WTC11 (cell line): ENCODE measurements at regions not wholly inside any gene's neighbourhood (a gene's known extent, or its start where the extent isn't known, plus 50 kb on each side); places are given as distances from the start of the nearest gene placed in this dataset.

ENCODE experiments used
- CREM ChIP-seq: sonication (generic); formaldehyde crosslinking; IDR thresholded peaks from 2 replicates; pipeline ENCODE4 v1.8.1; 2022; ENCODE audit warnings: mild to moderate bottlenecking, missing genetic modification reagents, moderate library complexity
- IRF2 ChIP-seq: sonication (generic); formaldehyde crosslinking; IDR thresholded peaks from 2 replicates; pipeline ENCODE4 v1.8.0; 2022; ENCODE audit warnings: low read depth, missing genetic modification reagents, borderline replicate concordance
- NFATC4 ChIP-seq: fragments of 250-450 bp; sonication (Bioruptor Pico); IDR thresholded peaks from 2 replicates; pipeline ENCODE4 v1.9.0; 2021; ENCODE audit warnings: mild to moderate bottlenecking
- OVOL2 ChIP-seq: fragments of 250-450 bp; sonication (Bioruptor Pico); IDR thresholded peaks from 2 replicates; pipeline ENCODE4 v1.9.0; 2021; ENCODE audit warnings: mild to moderate bottlenecking, borderline replicate concordance
- SOX15 ChIP-seq: fragments of 250-450 bp; sonication (Bioruptor Pico); IDR thresholded peaks from 2 replicates; pipeline ENCODE4 v1.9.0; 2021; ENCODE audit warnings: mild to moderate bottlenecking
- TCF7 ChIP-seq: sonication (generic); formaldehyde crosslinking; IDR thresholded peaks from 2 replicates; pipeline ENCODE4 v1.8.0; 2022; ENCODE audit warnings: mild to moderate bottlenecking, low read depth, missing genetic modification reagents, moderate library complexity
- ZNF423 ChIP-seq: fragments of 250-450 bp; sonication (Bioruptor Pico); IDR thresholded peaks from 2 replicates; pipeline ENCODE4 v2.1.2; 2022; ENCODE audit warnings: mild to moderate bottlenecking, moderate library complexity
- ZNF671 ChIP-seq: fragments of 250-450 bp; sonication (Bioruptor Pico); IDR thresholded peaks from 2 replicates; pipeline ENCODE4 v1.8.0; 2021; ENCODE audit warnings: mild to moderate bottlenecking
- TF ChIP-seq, protein P1 (sequence below): sonication (generic); formaldehyde crosslinking; IDR thresholded peaks from 2 replicates; pipeline ENCODE4 v1.8.0; 2023; ENCODE audit warnings: missing genetic modification reagents, mild to moderate bottlenecking, borderline replicate concordance
- TF ChIP-seq, protein P2 (sequence below): fragments of 250-450 bp; sonication (Bioruptor Pico); IDR thresholded peaks from 2 replicates; pipeline ENCODE4 v1.9.0; 2021; ENCODE audit warnings: mild to moderate bottlenecking
- TF ChIP-seq, protein P3 (sequence below): fragments of 250-450 bp; sonication (Bioruptor Pico); IDR thresholded peaks from 2 replicates; pipeline ENCODE4 v2.1.2; 2022; ENCODE audit warnings: mild to moderate bottlenecking, moderate library complexity
- TF ChIP-seq, protein P4 (sequence below): fragments of 250-450 bp; sonication (Bioruptor Pico); IDR thresholded peaks from 2 replicates; pipeline ENCODE4 v1.8.0; 2021; ENCODE audit warnings: mild to moderate bottlenecking
- TF ChIP-seq, protein P5 (sequence below): sonication (generic); formaldehyde crosslinking; IDR thresholded peaks from 2 replicates; pipeline ENCODE4 v1.8.0; 2022; ENCODE audit warnings: mild to moderate bottlenecking, missing genetic modification reagents
- TF ChIP-seq, protein P6 (sequence below): fragments of 250-450 bp; sonication (Bioruptor Pico); IDR thresholded peaks from 2 replicates; pipeline ENCODE4 v1.9.0; 2021; ENCODE audit warnings: mild to moderate bottlenecking, borderline replicate concordance
- TF ChIP-seq, protein P7 (sequence below): sonication (generic); formaldehyde crosslinking; conservative IDR thresholded peaks from 2 replicates; pipeline ENCODE4 v1.8.1; 2023; ENCODE audit warnings: mild to moderate bottlenecking, low read depth, missing genetic modification reagents, moderate library complexity

DNA sequence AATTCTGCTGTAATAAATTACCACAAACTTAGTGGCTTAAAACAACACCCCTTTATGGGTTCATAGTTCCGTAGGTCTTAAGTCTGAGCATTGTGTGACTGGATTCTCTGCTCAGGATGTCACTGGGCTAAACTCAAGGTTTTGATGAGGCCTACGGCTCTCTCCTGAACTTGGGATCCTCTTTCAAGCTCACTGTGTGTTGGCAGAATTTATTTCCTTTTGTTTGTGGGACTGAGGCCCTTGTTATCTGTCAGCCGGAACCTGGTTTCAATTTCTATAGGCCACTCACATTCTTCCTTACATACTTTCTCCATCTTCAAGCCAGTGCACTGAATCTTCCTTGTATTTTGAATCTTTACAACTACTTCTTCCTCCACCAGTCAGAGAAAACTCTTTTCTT is 290.2 kb downstream of the AKAIN1 start (continued):
- TF ChIP-seq, protein P1, sequence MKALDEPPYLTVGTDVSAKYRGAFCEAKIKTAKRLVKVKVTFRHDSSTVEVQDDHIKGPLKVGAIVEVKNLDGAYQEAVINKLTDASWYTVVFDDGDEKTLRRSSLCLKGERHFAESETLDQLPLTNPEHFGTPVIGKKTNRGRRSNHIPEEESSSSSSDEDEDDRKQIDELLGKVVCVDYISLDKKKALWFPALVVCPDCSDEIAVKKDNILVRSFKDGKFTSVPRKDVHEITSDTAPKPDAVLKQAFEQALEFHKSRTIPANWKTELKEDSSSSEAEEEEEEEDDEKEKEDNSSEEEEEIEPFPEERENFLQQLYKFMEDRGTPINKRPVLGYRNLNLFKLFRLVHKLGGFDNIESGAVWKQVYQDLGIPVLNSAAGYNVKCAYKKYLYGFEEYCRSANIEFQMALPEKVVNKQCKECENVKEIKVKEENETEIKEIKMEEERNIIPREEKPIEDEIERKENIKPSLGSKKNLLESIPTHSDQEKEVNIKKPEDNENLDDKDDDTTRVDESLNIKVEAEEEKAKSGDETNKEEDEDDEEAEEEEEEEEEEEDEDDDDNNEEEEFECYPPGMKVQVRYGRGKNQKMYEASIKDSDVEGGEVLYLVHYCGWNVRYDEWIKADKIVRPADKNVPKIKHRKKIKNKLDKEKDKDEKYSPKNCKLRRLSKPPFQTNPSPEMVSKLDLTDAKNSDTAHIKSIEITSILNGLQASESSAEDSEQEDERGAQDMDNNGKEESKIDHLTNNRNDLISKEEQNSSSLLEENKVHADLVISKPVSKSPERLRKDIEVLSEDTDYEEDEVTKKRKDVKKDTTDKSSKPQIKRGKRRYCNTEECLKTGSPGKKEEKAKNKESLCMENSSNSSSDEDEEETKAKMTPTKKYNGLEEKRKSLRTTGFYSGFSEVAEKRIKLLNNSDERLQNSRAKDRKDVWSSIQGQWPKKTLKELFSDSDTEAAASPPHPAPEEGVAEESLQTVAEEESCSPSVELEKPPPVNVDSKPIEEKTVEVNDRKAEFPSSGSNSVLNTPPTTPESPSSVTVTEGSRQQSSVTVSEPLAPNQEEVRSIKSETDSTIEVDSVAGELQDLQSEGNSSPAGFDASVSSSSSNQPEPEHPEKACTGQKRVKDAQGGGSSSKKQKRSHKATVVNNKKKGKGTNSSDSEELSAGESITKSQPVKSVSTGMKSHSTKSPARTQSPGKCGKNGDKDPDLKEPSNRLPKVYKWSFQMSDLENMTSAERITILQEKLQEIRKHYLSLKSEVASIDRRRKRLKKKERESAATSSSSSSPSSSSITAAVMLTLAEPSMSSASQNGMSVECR (CRISPR knock-in tag) = no peak
- TF ChIP-seq ZNF671 (no peak), SOX15 (CRISPR knock-in tag) (no peak), OVOL2 (no peak), NFATC4 (CRISPR knock-in tag) (no peak), IRF2 (no peak), CREM (CRISPR knock-in tag) (no peak), TCF7 (CRISPR knock-in tag) (no peak), ZNF423 (no peak)
- TF ChIP-seq, protein P2, sequence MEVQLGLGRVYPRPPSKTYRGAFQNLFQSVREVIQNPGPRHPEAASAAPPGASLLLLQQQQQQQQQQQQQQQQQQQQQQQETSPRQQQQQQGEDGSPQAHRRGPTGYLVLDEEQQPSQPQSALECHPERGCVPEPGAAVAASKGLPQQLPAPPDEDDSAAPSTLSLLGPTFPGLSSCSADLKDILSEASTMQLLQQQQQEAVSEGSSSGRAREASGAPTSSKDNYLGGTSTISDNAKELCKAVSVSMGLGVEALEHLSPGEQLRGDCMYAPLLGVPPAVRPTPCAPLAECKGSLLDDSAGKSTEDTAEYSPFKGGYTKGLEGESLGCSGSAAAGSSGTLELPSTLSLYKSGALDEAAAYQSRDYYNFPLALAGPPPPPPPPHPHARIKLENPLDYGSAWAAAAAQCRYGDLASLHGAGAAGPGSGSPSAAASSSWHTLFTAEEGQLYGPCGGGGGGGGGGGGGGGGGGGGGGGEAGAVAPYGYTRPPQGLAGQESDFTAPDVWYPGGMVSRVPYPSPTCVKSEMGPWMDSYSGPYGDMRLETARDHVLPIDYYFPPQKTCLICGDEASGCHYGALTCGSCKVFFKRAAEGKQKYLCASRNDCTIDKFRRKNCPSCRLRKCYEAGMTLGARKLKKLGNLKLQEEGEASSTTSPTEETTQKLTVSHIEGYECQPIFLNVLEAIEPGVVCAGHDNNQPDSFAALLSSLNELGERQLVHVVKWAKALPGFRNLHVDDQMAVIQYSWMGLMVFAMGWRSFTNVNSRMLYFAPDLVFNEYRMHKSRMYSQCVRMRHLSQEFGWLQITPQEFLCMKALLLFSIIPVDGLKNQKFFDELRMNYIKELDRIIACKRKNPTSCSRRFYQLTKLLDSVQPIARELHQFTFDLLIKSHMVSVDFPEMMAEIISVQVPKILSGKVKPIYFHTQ (CRISPR knock-in tag) = no peak
- TF ChIP-seq, protein P3, sequence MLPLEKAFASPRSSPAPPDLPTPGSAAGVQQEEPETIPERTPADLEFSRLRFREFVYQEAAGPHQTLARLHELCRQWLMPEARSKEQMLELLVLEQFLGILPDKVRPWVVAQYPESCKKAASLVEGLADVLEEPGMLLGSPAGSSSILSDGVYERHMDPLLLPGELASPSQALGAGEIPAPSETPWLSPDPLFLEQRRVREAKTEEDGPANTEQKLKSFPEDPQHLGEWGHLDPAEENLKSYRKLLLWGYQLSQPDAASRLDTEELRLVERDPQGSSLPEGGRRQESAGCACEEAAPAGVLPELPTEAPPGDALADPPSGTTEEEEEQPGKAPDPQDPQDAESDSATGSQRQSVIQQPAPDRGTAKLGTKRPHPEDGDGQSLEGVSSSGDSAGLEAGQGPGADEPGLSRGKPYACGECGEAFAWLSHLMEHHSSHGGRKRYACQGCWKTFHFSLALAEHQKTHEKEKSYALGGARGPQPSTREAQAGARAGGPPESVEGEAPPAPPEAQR (CRISPR knock-in tag) = no peak
- TF ChIP-seq, protein P4, sequence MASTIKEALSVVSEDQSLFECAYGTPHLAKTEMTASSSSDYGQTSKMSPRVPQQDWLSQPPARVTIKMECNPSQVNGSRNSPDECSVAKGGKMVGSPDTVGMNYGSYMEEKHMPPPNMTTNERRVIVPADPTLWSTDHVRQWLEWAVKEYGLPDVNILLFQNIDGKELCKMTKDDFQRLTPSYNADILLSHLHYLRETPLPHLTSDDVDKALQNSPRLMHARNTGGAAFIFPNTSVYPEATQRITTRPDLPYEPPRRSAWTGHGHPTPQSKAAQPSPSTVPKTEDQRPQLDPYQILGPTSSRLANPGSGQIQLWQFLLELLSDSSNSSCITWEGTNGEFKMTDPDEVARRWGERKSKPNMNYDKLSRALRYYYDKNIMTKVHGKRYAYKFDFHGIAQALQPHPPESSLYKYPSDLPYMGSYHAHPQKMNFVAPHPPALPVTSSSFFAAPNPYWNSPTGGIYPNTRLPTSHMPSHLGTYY (CRISPR knock-in tag) = no peak
- TF ChIP-seq, protein P5, sequence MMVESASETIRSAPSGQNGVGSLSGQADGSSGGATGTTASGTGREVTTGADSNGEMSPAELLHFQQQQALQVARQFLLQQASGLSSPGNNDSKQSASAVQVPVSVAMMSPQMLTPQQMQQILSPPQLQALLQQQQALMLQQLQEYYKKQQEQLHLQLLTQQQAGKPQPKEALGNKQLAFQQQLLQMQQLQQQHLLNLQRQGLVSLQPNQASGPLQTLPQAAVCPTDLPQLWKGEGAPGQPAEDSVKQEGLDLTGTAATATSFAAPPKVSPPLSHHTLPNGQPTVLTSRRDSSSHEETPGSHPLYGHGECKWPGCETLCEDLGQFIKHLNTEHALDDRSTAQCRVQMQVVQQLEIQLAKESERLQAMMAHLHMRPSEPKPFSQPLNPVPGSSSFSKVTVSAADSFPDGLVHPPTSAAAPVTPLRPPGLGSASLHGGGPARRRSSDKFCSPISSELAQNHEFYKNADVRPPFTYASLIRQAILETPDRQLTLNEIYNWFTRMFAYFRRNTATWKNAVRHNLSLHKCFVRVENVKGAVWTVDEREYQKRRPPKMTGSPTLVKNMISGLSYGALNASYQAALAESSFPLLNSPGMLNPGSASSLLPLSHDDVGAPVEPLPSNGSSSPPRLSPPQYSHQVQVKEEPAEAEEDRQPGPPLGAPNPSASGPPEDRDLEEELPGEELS = no peak
- TF ChIP-seq, protein P6, sequence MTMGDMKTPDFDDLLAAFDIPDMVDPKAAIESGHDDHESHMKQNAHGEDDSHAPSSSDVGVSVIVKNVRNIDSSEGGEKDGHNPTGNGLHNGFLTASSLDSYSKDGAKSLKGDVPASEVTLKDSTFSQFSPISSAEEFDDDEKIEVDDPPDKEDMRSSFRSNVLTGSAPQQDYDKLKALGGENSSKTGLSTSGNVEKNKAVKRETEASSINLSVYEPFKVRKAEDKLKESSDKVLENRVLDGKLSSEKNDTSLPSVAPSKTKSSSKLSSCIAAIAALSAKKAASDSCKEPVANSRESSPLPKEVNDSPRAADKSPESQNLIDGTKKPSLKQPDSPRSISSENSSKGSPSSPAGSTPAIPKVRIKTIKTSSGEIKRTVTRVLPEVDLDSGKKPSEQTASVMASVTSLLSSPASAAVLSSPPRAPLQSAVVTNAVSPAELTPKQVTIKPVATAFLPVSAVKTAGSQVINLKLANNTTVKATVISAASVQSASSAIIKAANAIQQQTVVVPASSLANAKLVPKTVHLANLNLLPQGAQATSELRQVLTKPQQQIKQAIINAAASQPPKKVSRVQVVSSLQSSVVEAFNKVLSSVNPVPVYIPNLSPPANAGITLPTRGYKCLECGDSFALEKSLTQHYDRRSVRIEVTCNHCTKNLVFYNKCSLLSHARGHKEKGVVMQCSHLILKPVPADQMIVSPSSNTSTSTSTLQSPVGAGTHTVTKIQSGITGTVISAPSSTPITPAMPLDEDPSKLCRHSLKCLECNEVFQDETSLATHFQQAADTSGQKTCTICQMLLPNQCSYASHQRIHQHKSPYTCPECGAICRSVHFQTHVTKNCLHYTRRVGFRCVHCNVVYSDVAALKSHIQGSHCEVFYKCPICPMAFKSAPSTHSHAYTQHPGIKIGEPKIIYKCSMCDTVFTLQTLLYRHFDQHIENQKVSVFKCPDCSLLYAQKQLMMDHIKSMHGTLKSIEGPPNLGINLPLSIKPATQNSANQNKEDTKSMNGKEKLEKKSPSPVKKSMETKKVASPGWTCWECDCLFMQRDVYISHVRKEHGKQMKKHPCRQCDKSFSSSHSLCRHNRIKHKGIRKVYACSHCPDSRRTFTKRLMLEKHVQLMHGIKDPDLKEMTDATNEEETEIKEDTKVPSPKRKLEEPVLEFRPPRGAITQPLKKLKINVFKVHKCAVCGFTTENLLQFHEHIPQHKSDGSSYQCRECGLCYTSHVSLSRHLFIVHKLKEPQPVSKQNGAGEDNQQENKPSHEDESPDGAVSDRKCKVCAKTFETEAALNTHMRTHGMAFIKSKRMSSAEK = no peak
- TF ChIP-seq, protein P7, sequence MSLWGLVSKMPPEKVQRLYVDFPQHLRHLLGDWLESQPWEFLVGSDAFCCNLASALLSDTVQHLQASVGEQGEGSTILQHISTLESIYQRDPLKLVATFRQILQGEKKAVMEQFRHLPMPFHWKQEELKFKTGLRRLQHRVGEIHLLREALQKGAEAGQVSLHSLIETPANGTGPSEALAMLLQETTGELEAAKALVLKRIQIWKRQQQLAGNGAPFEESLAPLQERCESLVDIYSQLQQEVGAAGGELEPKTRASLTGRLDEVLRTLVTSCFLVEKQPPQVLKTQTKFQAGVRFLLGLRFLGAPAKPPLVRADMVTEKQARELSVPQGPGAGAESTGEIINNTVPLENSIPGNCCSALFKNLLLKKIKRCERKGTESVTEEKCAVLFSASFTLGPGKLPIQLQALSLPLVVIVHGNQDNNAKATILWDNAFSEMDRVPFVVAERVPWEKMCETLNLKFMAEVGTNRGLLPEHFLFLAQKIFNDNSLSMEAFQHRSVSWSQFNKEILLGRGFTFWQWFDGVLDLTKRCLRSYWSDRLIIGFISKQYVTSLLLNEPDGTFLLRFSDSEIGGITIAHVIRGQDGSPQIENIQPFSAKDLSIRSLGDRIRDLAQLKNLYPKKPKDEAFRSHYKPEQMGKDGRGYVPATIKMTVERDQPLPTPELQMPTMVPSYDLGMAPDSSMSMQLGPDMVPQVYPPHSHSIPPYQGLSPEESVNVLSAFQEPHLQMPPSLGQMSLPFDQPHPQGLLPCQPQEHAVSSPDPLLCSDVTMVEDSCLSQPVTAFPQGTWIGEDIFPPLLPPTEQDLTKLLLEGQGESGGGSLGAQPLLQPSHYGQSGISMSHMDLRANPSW (CRISPR knock-in tag) = no peak
